ENCODE measurements at regions not wholly inside any gene's neighbourhood (a gene's known extent, or its start where the extent isn't known, plus 50 kb on each side); places are given as distances from the start of the nearest gene placed in this dataset.

DNA sequence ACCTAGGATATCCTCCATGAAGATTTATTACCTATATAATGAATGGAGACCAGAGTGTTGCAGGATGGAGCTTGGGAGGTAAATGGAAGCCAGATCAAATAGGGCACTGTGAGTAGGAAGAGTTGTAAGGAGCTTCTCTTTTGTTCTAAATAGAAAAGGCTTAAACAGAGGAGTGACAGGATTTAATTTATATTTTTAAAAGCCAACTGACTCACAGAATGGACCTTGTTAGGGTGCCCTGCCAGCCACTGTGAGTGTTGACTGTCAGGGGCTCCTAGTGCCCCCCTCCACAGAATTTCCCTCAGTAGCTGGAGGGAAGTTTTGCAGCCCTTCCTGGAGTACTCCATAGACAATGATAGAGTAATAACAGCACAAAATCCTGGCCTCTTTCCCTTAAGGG lies 547.5 kb downstream of the MCTP2 start:
- TF ChIP-seq, protein P1, sequence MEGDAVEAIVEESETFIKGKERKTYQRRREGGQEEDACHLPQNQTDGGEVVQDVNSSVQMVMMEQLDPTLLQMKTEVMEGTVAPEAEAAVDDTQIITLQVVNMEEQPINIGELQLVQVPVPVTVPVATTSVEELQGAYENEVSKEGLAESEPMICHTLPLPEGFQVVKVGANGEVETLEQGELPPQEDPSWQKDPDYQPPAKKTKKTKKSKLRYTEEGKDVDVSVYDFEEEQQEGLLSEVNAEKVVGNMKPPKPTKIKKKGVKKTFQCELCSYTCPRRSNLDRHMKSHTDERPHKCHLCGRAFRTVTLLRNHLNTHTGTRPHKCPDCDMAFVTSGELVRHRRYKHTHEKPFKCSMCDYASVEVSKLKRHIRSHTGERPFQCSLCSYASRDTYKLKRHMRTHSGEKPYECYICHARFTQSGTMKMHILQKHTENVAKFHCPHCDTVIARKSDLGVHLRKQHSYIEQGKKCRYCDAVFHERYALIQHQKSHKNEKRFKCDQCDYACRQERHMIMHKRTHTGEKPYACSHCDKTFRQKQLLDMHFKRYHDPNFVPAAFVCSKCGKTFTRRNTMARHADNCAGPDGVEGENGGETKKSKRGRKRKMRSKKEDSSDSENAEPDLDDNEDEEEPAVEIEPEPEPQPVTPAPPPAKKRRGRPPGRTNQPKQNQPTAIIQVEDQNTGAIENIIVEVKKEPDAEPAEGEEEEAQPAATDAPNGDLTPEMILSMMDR (IDR thresholded peaks at IDR 0.05): no peak
- no peak for TF ChIP-seq RAD21 (IDR thresholded peaks at IDR 0.05; ENCODE audit: low read length)
- no peak for TF ChIP-seq SIN3A (IDR thresholded peaks at IDR 0.05; ENCODE audit: borderline replicate concordance, low read depth, low read length)
- no peak for TF ChIP-seq TAF1 (IDR thresholded peaks at IDR 0.05; ENCODE audit: borderline replicate concordance, low read depth, low read length)
- TF ChIP-seq, protein P2, sequence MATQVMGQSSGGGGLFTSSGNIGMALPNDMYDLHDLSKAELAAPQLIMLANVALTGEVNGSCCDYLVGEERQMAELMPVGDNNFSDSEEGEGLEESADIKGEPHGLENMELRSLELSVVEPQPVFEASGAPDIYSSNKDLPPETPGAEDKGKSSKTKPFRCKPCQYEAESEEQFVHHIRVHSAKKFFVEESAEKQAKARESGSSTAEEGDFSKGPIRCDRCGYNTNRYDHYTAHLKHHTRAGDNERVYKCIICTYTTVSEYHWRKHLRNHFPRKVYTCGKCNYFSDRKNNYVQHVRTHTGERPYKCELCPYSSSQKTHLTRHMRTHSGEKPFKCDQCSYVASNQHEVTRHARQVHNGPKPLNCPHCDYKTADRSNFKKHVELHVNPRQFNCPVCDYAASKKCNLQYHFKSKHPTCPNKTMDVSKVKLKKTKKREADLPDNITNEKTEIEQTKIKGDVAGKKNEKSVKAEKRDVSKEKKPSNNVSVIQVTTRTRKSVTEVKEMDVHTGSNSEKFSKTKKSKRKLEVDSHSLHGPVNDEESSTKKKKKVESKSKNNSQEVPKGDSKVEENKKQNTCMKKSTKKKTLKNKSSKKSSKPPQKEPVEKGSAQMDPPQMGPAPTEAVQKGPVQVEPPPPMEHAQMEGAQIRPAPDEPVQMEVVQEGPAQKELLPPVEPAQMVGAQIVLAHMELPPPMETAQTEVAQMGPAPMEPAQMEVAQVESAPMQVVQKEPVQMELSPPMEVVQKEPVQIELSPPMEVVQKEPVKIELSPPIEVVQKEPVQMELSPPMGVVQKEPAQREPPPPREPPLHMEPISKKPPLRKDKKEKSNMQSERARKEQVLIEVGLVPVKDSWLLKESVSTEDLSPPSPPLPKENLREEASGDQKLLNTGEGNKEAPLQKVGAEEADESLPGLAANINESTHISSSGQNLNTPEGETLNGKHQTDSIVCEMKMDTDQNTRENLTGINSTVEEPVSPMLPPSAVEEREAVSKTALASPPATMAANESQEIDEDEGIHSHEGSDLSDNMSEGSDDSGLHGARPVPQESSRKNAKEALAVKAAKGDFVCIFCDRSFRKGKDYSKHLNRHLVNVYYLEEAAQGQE (IDR thresholded peaks at IDR 0.05; ENCODE audit: low read depth, low read length): no peak
- TF ChIP-seq POLR2AphosphoS5 (IDR thresholded peaks at IDR 0.05; ENCODE audit: low read depth, low read length): no peak
- no peak for TF ChIP-seq EP300 (IDR thresholded peaks at IDR 0.05; ENCODE audit: borderline replicate concordance in 1 of 2, low read depth in 1 of 2, low read length in 1 of 2)
- TF ChIP-seq SMC3 (IDR thresholded peaks at IDR 0.05; ENCODE audit: low read depth, low read length): no peak
